ENCODE measurements at regions not wholly inside any gene's neighbourhood (a gene's known extent, or its start where the extent isn't known, plus 50 kb on each side); places are given as distances from the start of the nearest gene placed in this dataset.
A peak's percentile ranks its signal among the peaks of the same experiment; 100 is the strongest.

- peaks cover 8 to 23% (median 22%) of the 10 kb centered on the region in 3 donors for H3K4me1 Mint-ChIP-seq
- Histone ChIP-seq H3K36me3 (ENCODE audit: insufficient read depth, low read length) (no peaks in the 10 kb centered on the region), H3K27ac (ENCODE audit: low read depth, low read length) (no peak overlapping the region), H3K4me1 (ENCODE audit: insufficient read depth, low read length) (peaks cover 7% of the 10 kb centered on the region), H3K27me3 (ENCODE audit: insufficient read depth, low read length, poor library complexity, severe bottlenecking) (no peaks in the 10 kb centered on the region), H3K9me3 (ENCODE audit: low read length) (no peaks in the 10 kb centered on the region), H3K4me3 (ENCODE audit: low read length) (no peak overlapping the region)
- peak overlapping the region in 1 of 8 donors; percentile 84 for H3K27ac Mint-ChIP-seq
- no peaks in the 10 kb centered on the region for H3K36me3 Mint-ChIP-seq
- no peaks in the 10 kb centered on the region for H3K9me3 Mint-ChIP-seq
- ChIA-PET CTCF (no interaction called here), POLR2A (no interaction called here)
- no peak for DNase-seq
- peaks cover 2 to 3% of the 10 kb centered on the region in 2 donors for H3K27me3 Mint-ChIP-seq
- H3K4me3 Mint-ChIP-seq: no peak overlapping the region
These were observed 108.1 kb upstream of the DUSP22 start for GRCh38 chr6:184161-184700.

DNA sequence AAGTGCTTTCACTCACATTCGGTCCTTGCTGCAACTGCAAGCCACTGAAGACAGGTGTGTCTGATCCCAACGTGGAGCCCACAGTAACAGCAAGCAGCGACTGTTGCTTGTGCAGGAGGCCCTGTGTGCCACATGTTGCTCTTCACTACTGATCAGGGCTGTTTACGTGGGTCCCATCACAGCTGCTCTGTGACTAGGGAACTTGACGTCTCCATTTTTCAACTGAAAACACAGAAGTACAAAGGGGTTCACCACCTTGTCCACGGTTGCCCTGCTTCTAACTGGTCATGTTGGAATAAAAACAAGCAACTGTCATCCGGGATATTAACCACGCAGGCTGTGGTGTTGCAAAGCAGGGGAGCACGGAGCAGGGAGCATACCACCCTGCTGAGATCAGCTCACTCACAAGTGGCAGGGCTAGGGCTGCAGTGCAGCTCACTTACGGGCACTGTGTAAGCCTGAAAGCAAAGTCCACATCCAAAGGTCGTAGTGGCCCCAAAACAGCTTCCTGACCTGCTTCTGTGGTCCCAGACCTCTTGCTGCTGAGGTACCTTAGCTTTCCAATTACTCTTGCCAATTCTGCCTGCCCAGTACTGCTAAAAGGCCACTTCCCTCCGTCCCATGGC, 105.8 kb upstream of the DUSP22 start:
- POLR2A ChIA-PET: no interaction called here

GRCh38 chr6:187210-187861, 105.0 kb upstream of the DUSP22 start:
- Histone ChIP-seq H3K36me3 (ENCODE audit: insufficient read depth, low read length) (no peaks in the 10 kb centered on the region), H3K27me3 (ENCODE audit: insufficient read depth, low read length, poor library complexity, severe bottlenecking) (no peaks in the 10 kb centered on the region), H3K4me3 (ENCODE audit: low read length) (no peak overlapping the region), H3K9me3 (ENCODE audit: low read length) (no peaks in the 10 kb centered on the region), H3K4me1 (ENCODE audit: insufficient read depth, low read length) (peaks cover 24% of the 10 kb centered on the region), H3K27ac (ENCODE audit: low read depth, low read length) (no peak overlapping the region)
- peak overlapping the region in 3 of 8 donors; percentile 35 to 65 (median 44) for H3K27ac Mint-ChIP-seq
- ChIA-PET POLR2A (no interaction called here), CTCF (interaction anchor here (0.7 to 2.5 kb wide), 3 partner anchors 110 to 1210 kb away, joined by 3 to 11 read pairs (median 6); no protein-coding TSS in a partner anchor)
- no peaks in the 10 kb centered on the region for H3K9me3 Mint-ChIP-seq
- peaks cover 19 to 28% (median 27%) of the 10 kb centered on the region in 3 donors for H3K4me1 Mint-ChIP-seq
- peaks cover 0 to 3% of the 10 kb centered on the region in 2 donors for H3K27me3 Mint-ChIP-seq
- H3K4me3 Mint-ChIP-seq: peak overlapping the region in 1 of 7 donors; percentile 6
- no peak for DNase-seq
- H3K36me3 Mint-ChIP-seq: no peaks in the 10 kb centered on the region

More for the DNA sequence above, 105.8 kb upstream of the DUSP22 start:
- Mint-ChIP-seq H3K4me3 (no peak overlapping the region), H3K27me3 (peaks cover 0 to 3% of the 10 kb centered on the region in 2 donors), H3K36me3 (no peaks in the 10 kb centered on the region), H3K27ac (no peak overlapping the region), H3K4me1 (peaks cover 19 to 29% (median 28%) of the 10 kb centered on the region in 3 donors), H3K9me3 (no peaks in the 10 kb centered on the region)
- no peak for DNase-seq
- Histone ChIP-seq H3K36me3 (ENCODE audit: insufficient read depth, low read length) (no peaks in the 10 kb centered on the region), H3K27me3 (ENCODE audit: insufficient read depth, low read length, poor library complexity, severe bottlenecking) (no peaks in the 10 kb centered on the region), H3K9me3 (ENCODE audit: low read length) (no peaks in the 10 kb centered on the region), H3K27ac (ENCODE audit: low read depth, low read length) (no peak overlapping the region), H3K4me1 (ENCODE audit: insufficient read depth, low read length) (peaks cover 24% of the 10 kb centered on the region), H3K4me3 (ENCODE audit: low read length) (no peak overlapping the region)
- CTCF ChIA-PET: interaction anchor here (0.6 kb wide), 1 partner anchor 116 kb away, joined by 3 read pairs; no protein-coding TSS in a partner anchor

DNA sequence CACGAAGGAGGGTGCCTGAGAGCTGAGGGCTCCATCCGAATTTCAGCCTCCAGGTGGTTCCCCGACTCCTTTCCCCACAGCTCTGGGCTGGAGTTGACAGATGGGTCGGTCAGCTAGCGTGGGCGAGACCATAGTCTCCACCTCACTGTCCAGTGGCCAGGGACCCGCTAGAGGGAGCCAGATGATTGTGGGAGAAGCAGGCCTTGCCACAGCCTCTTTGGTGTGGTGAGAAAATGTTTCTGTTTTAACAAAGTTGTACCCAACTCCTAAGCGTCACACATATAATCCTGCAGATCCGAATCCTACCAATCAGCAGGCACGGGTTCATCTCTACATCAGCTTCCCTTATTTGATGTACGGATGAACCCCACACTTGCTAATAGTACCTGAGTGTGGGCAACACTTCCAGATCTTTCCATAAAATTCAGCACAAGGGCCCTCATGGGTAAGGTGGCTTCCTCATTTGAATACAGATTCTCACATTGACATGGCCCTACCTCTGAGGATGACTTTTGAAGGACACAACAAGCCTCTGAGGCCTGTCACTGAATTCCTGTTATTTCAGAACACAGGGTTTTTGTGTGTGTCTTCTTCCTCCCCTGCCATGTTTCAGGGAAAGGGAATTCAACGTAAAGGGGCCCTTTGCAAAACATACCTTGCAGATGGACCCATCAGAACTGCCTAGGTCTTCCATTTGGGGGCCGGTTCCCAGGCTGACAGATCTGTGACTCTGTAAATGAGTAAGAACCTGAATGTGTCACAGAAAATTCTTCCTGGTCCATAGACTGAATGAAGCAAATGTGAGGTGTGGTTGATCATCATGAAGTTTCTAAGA, 103.2 kb upstream of the DUSP22 start:
- peaks cover 30 to 41% (median 39%) of the 10 kb centered on the region in 3 donors for H3K4me1 Mint-ChIP-seq
- H3K4me1 ChIP-seq (ENCODE audit: insufficient read depth, low read length): peaks cover 30% of the 10 kb centered on the region
- H3K27me3 Mint-ChIP-seq: peaks cover 0 to 2% of the 10 kb centered on the region in 2 donors
- H3K27me3 ChIP-seq (ENCODE audit: insufficient read depth, low read length, poor library complexity, severe bottlenecking): no peaks in the 10 kb centered on the region
- no peaks in the 10 kb centered on the region for H3K36me3 ChIP-seq (ENCODE audit: insufficient read depth, low read length)
- H3K27ac ChIP-seq (ENCODE audit: low read depth, low read length): no peak overlapping the region
- H3K9me3 ChIP-seq (ENCODE audit: low read length): no peaks in the 10 kb centered on the region
- H3K36me3 Mint-ChIP-seq: no peaks in the 10 kb centered on the region
- peak overlapping the region in 4 of 7 donors; percentile 29 to 59 (median 44) for H3K4me3 Mint-ChIP-seq
- no peak overlapping the region for H3K4me3 ChIP-seq (ENCODE audit: low read length)
- POLR2A ChIA-PET: interaction anchor here (1.5 kb wide), 1 partner anchor 103 kb away, joined by 4 read pairs; the partner anchor contains the start of gene DUSP22
- H3K27ac Mint-ChIP-seq: peak overlapping the region in 6 of 8 donors; percentile 1 to 81 (median 56)
- peak; percentile 52 to 88 (median 59) for DNase-seq
- CTCF ChIA-PET: interaction anchor here (0.6 to 4.6 kb wide), 35 partner anchors 9 to 405 kb away, joined by 3 to 27 read pairs (median 4); partner anchors contain the start of gene IRF4
- H3K9me3 Mint-ChIP-seq: no peaks in the 10 kb centered on the region

GRCh38 chr6:189676-190075, 102.6 kb upstream of the DUSP22 start:
- no peaks in the 10 kb centered on the region for H3K36me3 Mint-ChIP-seq
- ChIA-PET CTCF (interaction anchor here (0.6 to 4.6 kb wide), 17 partner anchors 9 to 359 kb away, joined by 3 to 27 read pairs (median 5); partner anchors contain the start of gene IRF4), POLR2A (interaction anchor here (0.7 to 1.5 kb wide), 3 partner anchors 103 to 883 kb away, joined by 3 to 4 read pairs (median 3); partner anchors contain the start of gene DUSP22)
- H3K4me1 Mint-ChIP-seq: peaks cover 35 to 47% (median 46%) of the 10 kb centered on the region in 3 donors
- no peaks in the 10 kb centered on the region for H3K9me3 Mint-ChIP-seq
- peak overlapping the region; percentile 45 to 81 (median 70) for H3K27ac Mint-ChIP-seq
- Histone ChIP-seq H3K9me3 (ENCODE audit: low read length) (no peaks in the 10 kb centered on the region), H3K4me3 (ENCODE audit: low read length) (no peak overlapping the region), H3K4me1 (ENCODE audit: insufficient read depth, low read length) (peaks cover 37% of the 10 kb centered on the region), H3K27me3 (ENCODE audit: insufficient read depth, low read length, poor library complexity, severe bottlenecking) (no peaks in the 10 kb centered on the region), H3K27ac (ENCODE audit: low read depth, low read length) (no peak overlapping the region), H3K36me3 (ENCODE audit: insufficient read depth, low read length) (no peaks in the 10 kb centered on the region)
- DNase-seq: no peak
- H3K27me3 Mint-ChIP-seq: peaks cover 0 to 1% of the 10 kb centered on the region in 2 donors
- H3K4me3 Mint-ChIP-seq: peak overlapping the region in 5 of 7 donors; percentile 33 to 59 (median 42)

DNA sequence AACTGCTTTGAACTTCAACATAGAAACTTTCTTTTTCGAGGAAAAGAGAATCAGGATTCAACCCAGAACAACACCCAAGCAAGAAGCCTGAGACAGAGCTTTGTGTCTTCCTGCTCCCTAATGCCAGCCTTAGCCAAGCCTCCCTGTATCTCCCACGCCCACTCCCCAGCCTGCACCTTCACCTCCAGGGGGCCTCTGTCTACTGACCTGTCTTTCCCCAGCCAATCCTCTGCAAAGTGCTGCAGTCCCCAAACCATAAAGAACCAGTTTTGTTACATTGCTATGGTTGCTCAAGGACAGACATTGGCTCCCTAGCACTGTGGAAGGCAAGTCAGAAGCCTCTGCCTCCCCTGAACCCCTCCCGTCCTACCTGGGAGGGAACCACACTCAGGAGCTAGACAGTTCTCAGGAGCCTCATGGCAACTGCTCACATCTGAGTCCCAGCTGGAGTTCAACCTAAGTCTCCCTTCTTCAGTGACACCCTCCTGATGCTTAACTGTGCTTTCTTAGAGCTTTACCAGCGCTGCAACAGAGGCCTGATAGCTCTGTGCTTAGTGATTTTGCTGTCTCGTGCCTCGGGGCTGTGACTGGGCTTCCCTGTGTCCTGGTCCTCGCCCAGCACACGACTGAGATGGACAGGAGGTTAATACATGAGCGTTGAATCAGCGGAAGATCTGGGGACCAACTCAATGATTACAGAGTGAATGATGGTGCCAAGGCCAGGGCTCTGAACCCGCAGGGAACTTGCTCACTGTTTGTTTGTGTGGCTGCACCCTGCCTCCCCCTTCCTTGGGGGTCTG, 101.5 kb upstream of the DUSP22 start:
- ChIA-PET POLR2A (interaction anchor here (1.3 kb wide), 1 partner anchor 201 kb away, joined by 3 read pairs; no protein-coding TSS in a partner anchor), CTCF (interaction anchor here (1.0 to 4.6 kb wide), 10 partner anchors 19 to 402 kb away, joined by 3 to 27 read pairs (median 6); partner anchors contain the start of gene IRF4)
- Mint-ChIP-seq H3K27me3 (peaks cover 0 to 1% of the 10 kb centered on the region in 2 donors), H3K4me3 (peak overlapping the region in 2 of 7 donors; percentile 15 to 59), H3K4me1 (peaks cover 46 to 58% (median 57%) of the 10 kb centered on the region in 3 donors), H3K36me3 (no peaks in the 10 kb centered on the region), H3K9me3 (no peaks in the 10 kb centered on the region), H3K27ac (peak overlapping the region; percentile 60 to 87 (median 73))
- Histone ChIP-seq H3K36me3 (ENCODE audit: insufficient read depth, low read length) (no peaks in the 10 kb centered on the region), H3K27me3 (ENCODE audit: insufficient read depth, low read length, poor library complexity, severe bottlenecking) (no peaks in the 10 kb centered on the region), H3K4me3 (ENCODE audit: low read length) (no peak overlapping the region), H3K4me1 (ENCODE audit: insufficient read depth, low read length) (peaks cover 48% of the 10 kb centered on the region), H3K9me3 (ENCODE audit: low read length) (no peaks in the 10 kb centered on the region), H3K27ac (ENCODE audit: low read depth, low read length) (no peak overlapping the region)
- no peak for DNase-seq

Measured in CD8-positive, alpha-beta memory T cell (primary cell).